Inflammatory macrophage (primary cell): ENCODE measurements at regions not wholly inside any gene's neighbourhood (a gene's known extent, or its start where the extent isn't known, plus 50 kb on each side); places are given as distances from the start of the nearest gene placed in this dataset.

Experiments
- DNase-seq, 2 donors: peaks; one replicate each; pipeline ENCODE4 v3.0.0-alpha.2; 2020 to 2022

DNA sequence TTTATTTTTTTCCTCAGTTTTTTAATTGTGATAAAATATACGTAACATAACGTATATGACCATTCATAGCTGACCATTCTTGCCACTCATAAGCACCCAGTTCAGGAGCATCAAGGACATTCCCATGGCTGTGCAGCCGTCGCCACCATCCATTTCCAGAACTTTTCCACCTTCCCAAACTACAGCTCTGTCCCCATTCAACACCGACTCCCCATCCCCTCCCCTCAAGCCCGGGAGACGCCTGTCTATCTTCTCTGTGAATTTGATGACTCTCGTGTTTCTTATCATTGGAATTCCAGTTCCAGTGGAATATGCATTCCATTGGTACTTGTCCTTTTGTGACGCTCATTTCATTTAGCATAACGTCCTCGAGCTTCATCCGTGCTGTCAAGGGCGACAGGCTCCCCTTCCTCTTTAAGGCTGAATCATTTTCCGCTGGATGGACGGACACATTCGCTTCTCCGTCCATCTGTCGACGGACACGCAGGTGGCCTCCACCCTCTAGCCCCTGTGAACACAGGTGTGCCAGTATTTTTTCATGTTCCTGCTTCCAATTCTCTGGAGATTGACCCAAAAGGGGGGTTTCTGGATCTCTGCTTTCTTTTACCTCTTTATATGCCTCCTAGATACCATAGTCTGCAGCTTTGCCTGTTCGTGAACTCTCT is 88.1 kb downstream of the YTHDF1 start:
- no peak for DNase-seq

DNA sequence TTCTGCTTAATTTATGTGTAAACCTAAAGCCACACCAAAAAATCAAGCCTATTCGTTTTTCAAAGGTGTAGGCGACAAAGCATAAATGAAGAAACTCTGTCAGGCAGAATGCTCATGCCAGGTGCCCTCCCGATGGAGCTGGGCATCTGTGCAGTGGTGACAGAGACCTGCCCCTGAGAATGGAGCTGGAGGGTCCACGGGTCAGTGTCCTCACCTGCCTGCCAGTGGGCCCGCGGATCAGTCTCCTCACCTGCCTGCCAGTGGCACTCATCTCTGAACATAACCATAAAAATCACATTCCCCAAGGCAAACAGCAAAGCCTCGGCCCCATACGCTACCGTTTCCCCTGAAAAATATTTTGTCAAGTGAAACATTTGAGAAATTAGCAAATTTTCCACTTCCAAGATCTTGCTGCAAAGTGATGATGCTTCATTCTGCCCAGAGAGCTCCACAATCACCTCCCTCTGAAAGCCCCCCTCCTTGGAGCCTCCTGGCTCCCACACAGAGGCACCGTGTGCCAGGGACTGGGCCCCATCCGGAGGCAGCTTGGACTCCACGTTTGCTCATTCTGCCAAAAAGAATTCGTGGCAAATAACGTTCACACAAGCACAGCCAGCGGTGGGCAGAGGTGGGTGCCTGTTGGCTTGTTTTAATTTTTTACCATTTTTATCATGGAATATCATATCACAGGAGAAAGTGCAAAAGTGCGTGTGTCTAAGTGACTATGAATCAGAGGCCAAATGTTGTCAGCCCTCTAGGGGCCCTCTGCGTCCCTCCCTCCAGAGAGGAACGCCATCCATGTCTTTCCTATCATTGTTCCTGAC is 88.8 kb downstream of the YTHDF1 start:
- no peak for DNase-seq

DNA sequence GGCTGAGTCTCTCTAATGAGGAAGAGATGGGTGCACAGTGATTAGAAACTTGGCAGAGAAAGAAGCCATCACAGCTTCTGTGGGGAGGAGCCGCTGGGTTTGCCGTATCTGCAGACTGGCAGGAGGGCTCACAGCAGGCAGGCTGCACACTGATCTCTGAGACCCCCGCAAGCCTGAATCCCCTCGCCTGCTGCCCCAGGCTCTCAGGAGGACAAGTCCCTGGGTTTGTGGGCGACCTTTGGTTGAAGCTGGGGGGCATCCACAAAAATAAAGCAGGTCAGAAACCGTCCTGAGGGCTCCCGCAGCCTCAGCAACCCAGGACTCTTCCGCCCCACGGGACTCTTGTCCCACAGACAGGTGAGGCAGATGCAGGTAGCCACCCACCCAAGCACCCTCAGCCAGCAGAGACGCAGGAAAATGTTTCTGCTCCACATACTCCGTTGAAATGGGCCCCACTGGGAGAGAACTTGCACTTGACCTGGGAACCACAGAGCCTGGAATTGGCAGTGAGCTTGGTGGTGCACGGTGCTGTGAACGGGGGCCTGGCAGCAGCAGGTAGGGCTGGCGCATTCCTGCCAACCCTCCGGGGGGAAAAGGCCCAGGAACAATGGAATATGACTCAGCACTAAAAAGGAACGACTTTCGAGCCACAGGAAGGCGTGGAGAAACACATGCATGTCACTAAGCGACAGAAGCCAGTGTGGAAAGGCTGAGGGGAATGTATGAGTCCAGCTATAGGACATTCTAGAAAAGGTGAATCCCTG is 89.9 kb downstream of the YTHDF1 start:
- no peak for DNase-seq

DNA sequence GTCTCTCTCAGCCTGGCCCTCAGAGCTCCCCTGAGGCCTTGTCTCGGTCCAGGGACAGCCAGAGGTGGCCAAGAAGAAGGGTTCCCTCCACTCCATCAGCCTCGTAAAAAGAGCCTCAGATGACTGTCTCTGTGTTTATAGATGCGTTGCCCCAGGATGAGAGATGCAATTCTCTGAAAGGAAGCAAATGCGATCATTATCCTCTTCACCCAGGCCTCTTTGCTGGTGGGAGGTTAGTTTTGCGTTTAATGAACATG is 90.4 kb downstream of the YTHDF1 start:
- DNase-seq, result no peak

DNA sequence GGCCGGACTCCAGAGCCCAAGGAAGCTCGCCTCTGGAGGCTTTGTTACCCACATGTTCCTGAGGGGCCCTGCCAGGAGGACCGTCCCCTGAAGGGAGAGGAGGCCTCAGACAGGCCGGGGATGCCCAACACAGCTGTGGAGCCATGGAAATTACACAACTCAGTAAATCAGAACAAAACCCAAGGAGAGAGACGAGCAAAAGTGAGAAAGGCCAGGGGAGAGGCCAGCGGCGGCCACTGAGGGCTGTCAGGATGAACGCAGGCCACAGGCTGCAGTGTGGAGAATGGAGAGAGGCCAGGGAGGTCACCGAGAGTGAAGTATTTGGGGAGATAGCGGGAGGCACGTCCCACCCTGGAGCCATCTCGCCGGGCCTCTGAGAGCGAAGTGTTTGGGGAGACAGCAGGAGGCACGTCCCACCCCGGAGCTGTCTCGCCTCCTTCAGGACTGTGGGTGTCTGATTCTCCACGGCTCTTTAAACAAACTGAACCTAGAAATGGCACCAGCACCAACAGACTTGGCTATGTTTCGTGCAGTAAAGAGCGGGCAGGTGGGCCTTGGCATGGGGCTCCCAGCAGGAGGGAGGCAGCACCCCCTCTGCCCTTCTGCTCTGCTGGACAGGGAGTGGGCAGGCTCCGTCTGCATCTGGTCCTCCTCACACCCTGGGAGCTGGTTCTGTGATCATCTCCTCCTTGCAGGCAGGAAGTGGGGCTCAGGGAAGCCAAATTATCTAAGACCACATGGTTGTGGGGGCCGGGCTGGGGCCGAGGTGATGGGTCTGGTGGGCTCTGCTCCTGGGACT is 91.0 kb downstream of the YTHDF1 start:
- DNase-seq, result no peak

DNA sequence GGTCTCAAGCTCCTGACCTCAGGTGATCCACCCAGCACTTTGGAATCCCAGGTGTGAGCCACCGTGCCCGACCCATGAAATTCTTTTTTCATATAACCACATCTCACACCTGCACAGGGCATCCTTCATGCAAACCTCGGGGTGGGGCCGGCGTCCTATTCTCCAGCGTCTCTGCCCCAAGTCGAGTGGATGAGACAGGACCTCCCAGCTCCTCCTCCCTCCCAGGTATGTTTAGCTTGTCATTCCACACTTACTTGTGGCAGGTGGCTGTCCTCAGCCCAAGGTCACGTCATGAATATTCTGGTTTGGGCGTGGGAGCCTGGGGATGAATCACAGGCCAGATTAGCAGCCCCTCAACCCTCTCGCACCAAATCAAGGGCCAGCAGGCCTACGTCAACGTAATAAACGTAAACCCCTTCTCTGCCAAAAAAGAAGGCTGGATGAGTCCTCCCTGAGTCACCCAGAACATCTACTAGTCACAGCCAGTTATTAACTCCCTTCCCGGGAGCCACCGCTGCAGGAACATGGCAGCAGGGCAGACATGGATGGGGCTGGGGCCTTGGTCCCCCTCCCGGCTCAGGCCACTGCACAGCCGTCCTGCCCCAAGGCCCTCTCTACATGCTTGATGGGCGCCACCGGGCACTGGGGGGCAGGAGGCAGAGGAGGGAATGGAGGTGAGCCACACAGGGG is 91.7 kb downstream of the YTHDF1 start:
- DNase-seq, result no peak

DNA sequence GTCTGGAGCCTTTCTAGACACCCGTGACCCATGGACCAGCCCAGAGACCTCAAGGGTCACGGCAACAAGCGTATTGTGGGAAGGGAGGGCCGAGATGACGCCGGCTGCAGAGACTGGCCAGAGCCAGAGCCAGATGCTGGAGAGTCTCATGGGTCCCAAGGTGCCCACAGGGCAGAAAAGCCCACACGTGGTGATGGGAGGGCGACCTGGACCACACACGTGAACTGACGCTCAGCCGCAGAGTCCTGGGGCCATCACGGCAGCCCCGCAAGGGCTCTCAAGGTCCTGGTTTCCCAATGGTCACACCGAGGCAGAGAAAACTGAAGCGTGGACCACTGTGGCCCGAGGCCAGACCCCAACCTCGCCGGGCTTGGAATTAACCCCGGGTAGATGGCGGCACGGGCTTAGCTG is 92.6 kb downstream of the YTHDF1 start:
- DNase-seq, result no peak

DNA sequence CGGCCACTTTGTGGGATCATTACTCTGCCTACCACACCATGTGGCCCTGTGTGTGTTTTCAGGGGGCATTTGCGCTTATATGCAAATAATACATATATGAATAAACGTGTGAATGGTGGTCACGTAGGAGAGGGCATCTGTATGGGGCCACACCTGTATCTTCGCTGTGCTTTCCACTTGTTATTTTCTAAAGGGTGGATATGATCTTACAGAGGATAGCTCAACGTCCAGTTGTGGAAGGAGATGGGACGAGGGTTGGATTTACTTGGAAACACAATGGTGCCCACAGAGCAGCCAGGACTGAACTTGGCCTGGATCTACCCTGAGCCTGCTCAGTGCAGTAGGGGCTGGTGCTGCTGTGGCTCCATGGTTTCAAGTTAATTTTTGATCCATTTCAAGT is 93.3 kb downstream of the YTHDF1 start:
- no peak for DNase-seq

DNA sequence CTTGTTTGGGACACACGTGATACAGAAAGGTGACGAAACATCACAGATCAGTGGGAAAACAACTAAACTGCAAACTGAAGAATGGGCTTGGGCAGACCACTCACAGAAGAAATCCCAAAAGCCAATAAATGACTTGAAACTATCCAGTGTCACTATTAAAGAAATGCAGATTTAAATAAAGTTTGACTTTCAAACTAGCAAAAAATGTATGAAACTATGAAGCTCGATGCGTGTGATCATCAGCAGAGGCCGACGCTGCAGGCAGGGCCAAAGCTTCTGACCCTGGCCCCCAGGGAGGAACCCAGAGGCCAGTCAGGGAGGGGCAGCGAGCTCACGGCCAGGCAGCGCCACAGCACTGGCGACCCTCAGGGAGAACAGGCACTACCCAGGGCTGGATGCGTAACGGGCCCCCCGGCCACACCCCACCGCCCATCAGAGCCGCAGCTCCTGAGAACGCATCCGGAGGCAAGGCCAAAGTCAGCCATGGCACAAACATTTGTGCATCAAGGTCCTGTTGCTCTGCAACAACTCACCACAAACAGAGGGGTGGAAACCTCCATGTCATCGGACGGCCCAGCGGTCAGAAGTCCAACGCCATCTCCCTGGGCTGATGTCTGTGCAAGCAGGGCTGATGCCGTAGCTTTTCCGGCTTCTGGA is 94.1 kb downstream of the YTHDF1 start:
- no peak for DNase-seq

DNA sequence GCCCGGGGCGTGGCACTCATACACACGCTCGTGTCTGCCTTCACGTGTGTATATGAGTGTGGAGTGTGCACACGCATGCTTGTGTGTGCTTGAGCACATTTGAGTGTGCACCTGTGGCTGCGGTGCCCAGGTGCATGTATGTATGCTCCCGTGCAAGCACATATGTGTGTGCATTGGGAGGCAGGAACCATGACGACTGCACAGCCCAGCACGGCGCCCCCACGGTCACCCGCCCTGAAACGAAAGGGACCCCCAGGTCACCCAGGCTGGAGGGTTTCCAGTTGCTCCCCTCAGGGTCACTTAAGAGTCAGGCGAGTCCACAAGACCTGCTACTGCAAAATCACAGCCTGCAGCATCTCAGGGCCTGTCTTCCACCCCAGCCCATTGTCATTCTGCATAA is 94.7 kb downstream of the YTHDF1 start:
- DNase-seq, result no peak

DNA sequence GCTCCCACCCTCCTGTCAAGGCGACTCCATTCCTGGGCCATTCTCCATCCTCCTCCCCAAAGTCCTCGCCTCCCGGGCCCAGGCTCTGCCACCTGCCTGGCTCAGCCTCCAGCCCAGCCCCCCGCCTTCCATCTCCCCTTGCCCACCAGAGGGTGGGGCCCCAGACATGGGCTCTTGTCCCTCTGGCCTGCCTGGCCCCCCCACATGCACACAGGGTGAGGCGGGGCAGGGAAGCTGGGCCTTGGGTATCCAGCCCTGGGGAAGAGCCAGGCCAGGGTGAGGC is 95.2 kb downstream of the YTHDF1 start:
- no peak for DNase-seq

DNA sequence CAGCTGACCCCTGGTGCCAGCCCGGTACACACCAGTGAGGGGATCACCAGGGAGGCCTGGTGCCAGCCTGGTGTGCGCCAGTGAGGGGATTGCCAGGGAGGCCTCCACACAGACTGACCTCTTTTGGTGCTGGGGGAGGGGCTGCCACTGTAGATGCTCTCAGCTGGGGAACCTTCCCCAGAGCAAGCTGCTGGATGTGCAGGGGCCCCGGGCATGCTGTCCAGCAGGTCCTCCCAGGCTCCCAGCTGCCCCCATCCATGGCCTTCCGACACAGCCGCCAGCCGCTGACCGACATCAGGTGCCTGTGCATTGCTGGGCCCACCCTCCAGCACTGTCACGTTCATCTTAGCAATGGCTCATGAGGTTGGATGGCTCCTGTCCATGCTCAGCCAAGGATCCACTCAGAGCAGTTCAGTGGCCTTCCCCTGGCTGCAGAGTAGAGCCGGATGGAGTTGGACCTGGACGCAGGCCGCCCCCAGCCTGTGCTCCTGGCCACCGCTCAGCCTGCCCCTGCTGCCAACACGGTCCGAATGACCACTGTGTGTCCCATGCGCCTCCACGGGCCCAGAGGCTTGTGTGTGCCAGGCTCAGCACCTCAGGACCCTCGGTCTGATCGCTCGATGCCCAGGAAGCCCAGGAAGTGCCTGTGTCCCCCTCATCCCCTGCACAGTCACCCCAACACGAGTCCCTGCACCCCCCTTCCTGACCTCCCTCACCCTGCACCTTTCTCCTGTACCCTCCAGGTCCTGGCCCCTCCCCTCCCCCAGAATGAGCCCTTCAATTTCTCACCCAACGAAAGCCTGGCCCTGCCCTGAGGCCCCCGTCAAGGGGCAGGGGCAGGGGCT is 95.7 kb downstream of the YTHDF1 start:
- DNase-seq, result no peak

DNA sequence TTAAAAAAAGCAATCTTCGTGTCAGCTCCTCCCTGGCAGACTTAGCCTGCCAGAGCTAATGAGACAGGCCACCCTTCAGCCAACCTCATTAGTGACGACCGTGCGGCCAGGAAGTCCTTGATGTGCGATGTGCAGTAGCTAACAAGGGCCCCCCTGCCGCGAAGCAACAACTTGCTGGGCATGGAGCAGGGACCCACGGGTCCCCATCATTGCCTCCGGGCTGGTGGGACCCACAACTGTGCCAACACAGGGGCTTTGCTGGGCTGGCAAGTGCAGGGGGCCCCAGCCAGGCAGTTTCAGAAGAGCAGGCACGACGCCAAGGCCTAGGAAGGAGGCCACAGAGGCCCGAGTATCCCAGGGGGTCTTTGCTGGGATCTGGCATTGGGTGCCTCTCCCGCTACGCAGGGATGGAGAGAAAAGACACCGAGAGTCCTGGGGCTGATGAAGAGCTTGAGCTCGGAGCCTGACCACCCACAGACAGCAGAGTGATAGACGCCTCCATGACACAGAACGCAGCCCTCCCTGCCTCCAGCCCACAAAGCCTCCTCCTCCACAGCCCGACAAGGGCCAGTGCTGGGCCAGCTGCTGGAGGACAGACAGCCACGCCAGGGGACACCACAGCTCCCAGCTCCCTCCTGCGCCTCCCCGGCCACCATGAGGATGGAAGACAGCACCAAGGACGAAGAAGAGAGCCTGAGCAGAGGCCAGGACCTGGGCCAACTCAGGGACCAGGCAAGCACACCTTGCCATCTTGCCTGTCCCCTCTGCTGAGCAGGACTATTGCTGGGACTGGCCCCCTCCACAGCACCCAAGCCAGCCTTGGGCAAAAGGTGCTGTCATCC is 96.6 kb downstream of the YTHDF1 start:
- no peak for DNase-seq

DNA sequence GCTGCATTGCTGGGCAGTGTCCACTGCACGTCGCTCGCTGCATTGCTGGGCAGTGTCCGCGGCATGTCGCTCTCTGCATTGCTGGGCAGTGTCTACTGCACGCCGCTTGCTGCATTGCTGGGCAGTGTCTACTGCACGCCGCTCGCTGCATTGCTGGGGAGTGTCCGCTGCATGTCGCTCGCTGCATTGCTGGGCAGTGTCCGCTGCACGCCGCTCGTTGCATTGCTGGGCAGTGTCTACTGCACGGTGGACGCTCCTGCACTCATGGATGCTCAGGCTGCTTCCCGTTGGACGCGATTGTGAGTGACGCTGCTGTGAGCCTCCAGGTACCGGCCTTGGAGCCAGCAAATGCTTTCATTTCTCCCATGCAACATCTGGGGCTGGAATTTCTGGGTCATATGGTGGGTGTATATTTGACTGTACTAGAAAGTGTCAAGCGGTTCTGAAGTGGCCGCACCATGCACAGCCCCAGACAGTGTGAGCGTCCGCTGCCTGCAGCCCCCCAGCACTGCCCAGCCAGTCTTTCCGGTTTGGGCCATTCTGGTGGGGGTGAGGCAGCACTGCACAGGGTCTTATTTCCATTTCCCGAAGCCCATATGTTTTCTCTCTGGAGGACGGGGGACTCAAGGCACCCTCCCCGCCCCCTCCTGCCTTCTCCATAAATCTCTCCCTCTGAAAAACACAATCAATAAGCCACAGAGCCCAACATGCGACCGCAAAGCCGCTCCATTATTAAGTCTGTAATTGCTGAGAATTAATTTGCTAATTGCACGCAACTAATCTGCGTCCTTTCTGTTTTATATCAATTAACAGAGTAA is 97.4 kb downstream of the YTHDF1 start:
- no peak for DNase-seq

DNA sequence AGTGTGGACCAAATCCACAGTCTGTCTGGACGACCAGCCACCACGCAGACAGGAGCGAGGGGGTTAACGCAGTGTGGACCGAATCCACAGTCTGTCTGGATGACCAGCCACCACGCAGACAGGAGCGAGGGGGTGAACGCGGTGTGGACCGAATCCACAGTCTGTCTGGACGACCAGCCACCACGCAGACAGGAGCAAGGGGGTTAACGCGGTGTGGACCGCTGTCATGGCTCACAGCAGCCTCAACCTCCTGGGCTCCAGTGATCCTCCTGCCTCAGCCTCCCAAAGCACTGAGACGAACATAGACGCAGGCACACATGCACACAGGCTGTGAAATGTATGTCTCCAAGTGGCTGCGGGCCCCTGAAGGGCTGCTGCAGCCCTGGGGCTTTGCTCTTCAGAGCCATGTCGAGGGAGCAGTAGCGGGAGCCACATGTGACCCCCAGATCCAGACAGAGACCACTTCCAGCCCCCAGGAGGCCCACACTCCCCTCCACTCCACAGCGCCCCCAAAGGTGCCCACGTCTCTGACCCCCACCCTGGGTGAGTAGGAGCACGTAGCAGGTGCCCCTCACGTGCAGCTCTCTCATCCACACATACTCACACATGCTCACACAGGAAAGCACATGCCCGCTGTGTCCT is 98.1 kb downstream of the YTHDF1 start:
- DNase-seq, result no peak

DNA sequence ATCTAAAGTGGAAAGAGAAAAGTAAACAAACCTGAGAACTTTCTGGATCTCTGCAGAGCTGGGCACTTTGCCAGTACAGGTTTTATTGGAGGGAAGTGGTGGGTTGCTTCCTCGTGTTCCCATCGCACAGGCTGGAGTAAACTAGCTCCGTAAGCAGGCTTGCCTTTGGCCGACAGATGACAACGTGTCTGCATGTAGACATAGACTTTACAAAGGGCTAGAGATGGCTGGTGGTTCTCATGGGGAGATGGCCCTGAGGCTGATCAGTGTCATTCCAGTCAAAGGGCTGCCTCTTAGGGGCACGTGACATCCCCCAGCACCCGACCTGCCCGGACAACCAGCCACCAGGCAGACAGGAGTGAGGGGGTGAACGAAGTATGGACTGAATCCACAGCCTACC is 98.8 kb downstream of the YTHDF1 start:
- DNase-seq, result no peak

DNA sequence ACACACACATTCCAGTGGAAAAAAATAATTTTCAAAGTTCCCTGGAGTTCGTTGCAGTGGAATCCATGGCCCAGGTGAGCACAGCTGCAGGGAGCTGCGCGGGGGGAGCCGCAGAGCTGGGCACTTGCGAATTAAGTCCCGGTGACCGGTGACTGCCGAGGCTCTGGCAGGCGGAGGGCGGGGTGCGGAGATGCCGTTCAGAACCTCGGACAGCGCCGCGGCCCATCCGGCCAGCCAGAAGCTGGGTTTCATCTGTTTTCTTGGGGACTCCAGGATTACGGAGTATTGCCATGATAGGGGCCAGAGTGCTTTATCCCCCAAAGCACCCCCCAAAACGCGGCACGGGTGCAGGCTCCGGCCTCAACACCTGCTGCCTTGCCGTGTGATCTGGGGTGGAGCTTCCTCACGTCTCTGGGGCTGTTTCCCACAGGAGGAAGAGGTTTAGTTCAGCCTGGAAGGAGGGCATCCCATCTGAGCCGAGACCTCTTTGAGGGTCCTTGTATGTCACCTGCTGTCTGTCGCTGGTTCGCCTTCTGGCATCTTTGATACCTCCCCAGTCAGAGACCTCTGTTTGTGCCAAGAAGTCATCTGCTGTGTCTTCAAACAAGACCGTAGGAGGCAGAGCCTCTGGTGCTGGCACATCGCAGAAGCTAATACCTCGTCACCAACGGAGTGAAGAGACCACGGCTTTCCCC is 99.4 kb downstream of the YTHDF1 start:
- DNase-seq, result peak in 1 of 2 donors; percentile 10
